HEK293 (cell line): ENCODE measurements at regions not wholly inside any gene's neighbourhood (a gene's known extent, or its start where the extent isn't known, plus 50 kb on each side); places are given as distances from the start of the nearest gene placed in this dataset.

Experiments used
- CTCF ChIA-PET: fragments of 350-600 bp; formaldehyde crosslinking; extraction: SDS; loops from one replicate; lab custom pipeline; 2021; ENCODE audit warnings: antibody characterized with exemption; lab: Yijun Ruan, JAX
- POLR2A ChIA-PET: fragments of 300-600 bp; formaldehyde crosslinking; extraction: SDS; loops from one replicate; lab custom pipeline; 2020; ENCODE audit warnings: antibody characterized with exemption, inconsistent platforms; lab: Yijun Ruan, JAX
- H3K27ac ChIP-seq: fragments of 200-500 bp; sonication (Bioruptor generic); 2 replicates; pipeline ENCODE4 v1.5.1; 2014; ENCODE audit warnings: low read depth, low read length, control low read depth, inconsistent platforms; ENCODE audit errors: extremely low read depth
- H3K36me3 ChIP-seq, 2 experiments: fragments of 200-500 bp in 1 of 2; sonication (Bioruptor generic) in 1 of 2; 1 replicate in 1 of 2; 2 replicates in 1 of 2; pipeline ENCODE4 v1.5.1; 2014 to 2017; ENCODE audit warnings: inconsistent platforms in 2 of 2, low read length in 2 of 2; ENCODE audit not compliant: control insufficient read depth in 2 of 2, insufficient read depth in 1 of 2
- H3K4me1 ChIP-seq: fragments of 200-500 bp; sonication (Bioruptor generic); 2 replicates; pipeline ENCODE4 v1.5.1; 2014; ENCODE audit warnings: mild to moderate bottlenecking, low read length, inconsistent platforms; ENCODE audit not compliant: control insufficient read depth, insufficient read depth
- H3K4me3 ChIP-seq: 2 replicates; pipeline ENCODE4 v1.5.1; 2011; ENCODE audit warnings: low read depth, mild to moderate bottlenecking, control low read depth, low read length, moderate library complexity
- H3K9me3 ChIP-seq: fragments of 200-500 bp; sonication (Bioruptor generic); 2 replicates; pipeline ENCODE4 v1.5.1; 2014; ENCODE audit warnings: low read depth, low read length, inconsistent platforms; ENCODE audit not compliant: control insufficient read depth, insufficient read depth
- ELK4 ChIP-seq: IDR thresholded peaks from 2 replicates; pipeline ENCODE4 v1.6.1; 2011; ENCODE audit warnings: mild to moderate bottlenecking, low read depth, low read length, borderline replicate concordance
- INSM2 ChIP-seq: fragments of 450-650 bp; formaldehyde crosslinking; IDR thresholded peaks from 2 replicates; pipeline ENCODE4 v1.5.1; 2016; ENCODE audit warnings: missing biosample characterization, missing genetic modification characterization
- SCRT1 ChIP-seq: fragments of 450-650 bp; formaldehyde crosslinking; IDR thresholded peaks from 2 replicates; pipeline ENCODE4 v1.5.1; 2016; ENCODE audit warnings: missing biosample characterization, missing genetic modification characterization, borderline replicate concordance
- WT1 ChIP-seq: fragments of 450-650 bp; formaldehyde crosslinking; IDR thresholded peaks from 2 replicates; pipeline ENCODE4 v1.5.1; 2016; ENCODE audit warnings: missing biosample characterization, missing genetic modification characterization
- ZBTB1 ChIP-seq: fragments of 450-650 bp; formaldehyde crosslinking; IDR thresholded peaks from 2 replicates; pipeline ENCODE4 v1.5.1; 2016; ENCODE audit warnings: missing biosample characterization, missing genetic modification characterization
- ZBTB21 ChIP-seq: fragments of 450-650 bp; formaldehyde crosslinking; IDR thresholded peaks from 2 replicates; pipeline ENCODE4 v1.5.1; 2017; ENCODE audit warnings: missing biosample characterization, missing genetic modification characterization
- ZEB2 ChIP-seq: fragments of 450-650 bp; formaldehyde crosslinking; IDR thresholded peaks from 2 replicates; pipeline ENCODE4 v1.5.1; 2016; ENCODE audit warnings: missing biosample characterization, missing genetic modification characterization
- ZNF174 ChIP-seq: fragments of 450-650 bp; formaldehyde crosslinking; IDR thresholded peaks from 2 replicates; pipeline ENCODE4 v1.5.0; 2017; ENCODE audit warnings: missing biosample characterization, mild to moderate bottlenecking, missing genetic modification characterization
- ZNF184 ChIP-seq: fragments of 450-650 bp; IDR thresholded peaks from 2 replicates; pipeline ENCODE4 v1.5.1; 2018; ENCODE audit warnings: missing biosample characterization, mild to moderate bottlenecking, missing genetic modification characterization
- ZNF202 ChIP-seq: fragments of 450-650 bp; formaldehyde crosslinking; IDR thresholded peaks from 2 replicates; pipeline ENCODE4 v1.5.1; 2016; ENCODE audit warnings: missing biosample characterization, missing genetic modification characterization, borderline replicate concordance
- ZNF274 ChIP-seq, 2 experiments: fragments of 200-500 bp in 1 of 2; fragments of 450-650 bp in 1 of 2; sonication (Bioruptor generic) in 1 of 2; formaldehyde crosslinking in 1 of 2; IDR thresholded peaks; 2 replicates each; pipeline versions ENCODE4 v1.5.1 to v1.6.1; 2014 to 2016; ENCODE audit warnings: borderline replicate concordance in 1 of 2, inconsistent platforms in 1 of 2, low read length in 1 of 2, missing biosample characterization in 1 of 2, missing genetic modification characterization in 1 of 2
- ZNF354C ChIP-seq: fragments of 450-650 bp; formaldehyde crosslinking; IDR thresholded peaks from 2 replicates; pipeline ENCODE4 v1.5.1; 2016; ENCODE audit warnings: missing biosample characterization, missing genetic modification characterization, low read depth, borderline replicate concordance
- ZNF37A ChIP-seq: fragments of 450-650 bp; IDR thresholded peaks from 2 replicates; pipeline ENCODE4 v1.5.1; 2018; ENCODE audit warnings: missing biosample characterization, missing genetic modification characterization
- ZNF514 ChIP-seq: fragments of 450-650 bp; formaldehyde crosslinking; IDR thresholded peaks from 2 replicates; pipeline ENCODE4 v1.5.1; 2016; ENCODE audit warnings: missing biosample characterization, missing genetic modification characterization
- ZNF521 ChIP-seq: fragments of 450-650 bp; formaldehyde crosslinking; IDR thresholded peaks from 2 replicates; pipeline ENCODE4 v1.5.1; 2017; ENCODE audit warnings: missing biosample characterization, mild to moderate bottlenecking, missing genetic modification characterization
- ZNF544 ChIP-seq: fragments of 450-650 bp; formaldehyde crosslinking; IDR thresholded peaks from 2 replicates; pipeline ENCODE4 v1.5.0; 2017; ENCODE audit warnings: missing biosample characterization, missing genetic modification characterization
- ZNF621 ChIP-seq: fragments of 450-650 bp; formaldehyde crosslinking; IDR thresholded peaks from 2 replicates; pipeline ENCODE4 v1.5.1; 2017; ENCODE audit warnings: missing biosample characterization, missing genetic modification characterization
- ZNF624 ChIP-seq: fragments of 450-650 bp; formaldehyde crosslinking; IDR thresholded peaks from 2 replicates; pipeline ENCODE4 v1.5.1; 2017; ENCODE audit warnings: missing biosample characterization, missing genetic modification characterization
- ZNF670 ChIP-seq: fragments of 450-650 bp; formaldehyde crosslinking; IDR thresholded peaks from 2 replicates; pipeline ENCODE4 v1.5.1; 2016; ENCODE audit warnings: missing biosample characterization, missing genetic modification characterization, low read depth
- ZNF707 ChIP-seq: fragments of 450-650 bp; formaldehyde crosslinking; IDR thresholded peaks from 2 replicates; pipeline ENCODE4 v1.5.1; 2016; ENCODE audit warnings: missing biosample characterization, missing genetic modification characterization
- ZNF76 ChIP-seq: fragments of 450-650 bp; formaldehyde crosslinking; IDR thresholded peaks from 2 replicates; pipeline ENCODE4; 2016; ENCODE audit warnings: low read depth, missing biosample characterization, missing genetic modification characterization, borderline replicate concordance
- ZNF830 ChIP-seq: fragments of 450-650 bp; IDR thresholded peaks from 2 replicates; pipeline ENCODE4 v1.5.0; 2018; ENCODE audit warnings: missing biosample characterization, missing genetic modification characterization, low read depth, mild to moderate bottlenecking, moderate library complexity
- TF ChIP-seq, protein P1 (sequence below): fragments of 450-650 bp; IDR thresholded peaks from 2 replicates; pipeline ENCODE4 v1.5.1; 2018; ENCODE audit warnings: missing biosample characterization, missing genetic modification characterization
- TF ChIP-seq, protein P2 (sequence below): fragments of 450-650 bp; formaldehyde crosslinking; IDR thresholded peaks from 2 replicates; pipeline ENCODE4 v1.5.1; 2016; ENCODE audit warnings: missing biosample characterization, missing genetic modification characterization, borderline replicate concordance
- TF ChIP-seq, protein P3 (sequence below): fragments of 450-650 bp; formaldehyde crosslinking; IDR thresholded peaks from 2 replicates; pipeline ENCODE4 v1.5.1; 2016; ENCODE audit warnings: missing biosample characterization, missing genetic modification characterization

- CTCF ChIA-PET: interaction anchor here (0.6 kb wide), 1 partner anchor 49 kb away, joined by 3 read pairs; no protein-coding TSS in a partner anchor
- Histone ChIP-seq H3K9me3 (no peaks in the 10 kb centered on the region), H3K27ac (no peak overlapping the region), H3K4me1 (no peaks in the 10 kb centered on the region), H3K36me3 (no peaks in the 10 kb centered on the region), H3K4me3 (no peak overlapping the region)
- POLR2A ChIA-PET: no interaction called here
- TF ChIP-seq ZNF830 (tag by site-specific recombination) (no peak), ZNF37A (no peak), ZNF707 (no peak), ZNF624 (tag by site-specific recombination) (no peak), ZNF202 (tag by site-specific recombination) (no peak), ZNF521 (tag by site-specific recombination) (no peak), ZNF354C (tag by site-specific recombination) (no peak), SCRT1 (tag by site-specific recombination) (no peak), ZNF670 (tag by site-specific recombination) (no peak), INSM2 (tag by site-specific recombination) (no peak), ZNF184 (tag by site-specific recombination) (no peak), ZNF621 (tag by site-specific recombination) (no peak), ZBTB1 (tag by site-specific recombination) (no peak)
Measured at GRCh38 chr9:115362640-115363039, 244.7 kb upstream of the TNC start.

GRCh38 chr9:115364991-115365390 lies 247.0 kb upstream of the TNC start:
- Histone ChIP-seq H3K9me3 (no peaks in the 10 kb centered on the region), H3K4me1 (no peaks in the 10 kb centered on the region), H3K27ac (no peak overlapping the region), H3K36me3 (no peaks in the 10 kb centered on the region), H3K4me3 (no peak overlapping the region)
- POLR2A ChIA-PET: no interaction called here
- CTCF ChIA-PET: interaction anchor here (0.6 to 1.0 kb wide), 4 partner anchors 22 to 39 kb away, joined by 3 to 6 read pairs (median 4); no protein-coding TSS in a partner anchor
- TF ChIP-seq ZNF174 (tag by site-specific recombination): no peak
- no peak for TF ChIP-seq ELK4
- TF ChIP-seq, protein P1, sequence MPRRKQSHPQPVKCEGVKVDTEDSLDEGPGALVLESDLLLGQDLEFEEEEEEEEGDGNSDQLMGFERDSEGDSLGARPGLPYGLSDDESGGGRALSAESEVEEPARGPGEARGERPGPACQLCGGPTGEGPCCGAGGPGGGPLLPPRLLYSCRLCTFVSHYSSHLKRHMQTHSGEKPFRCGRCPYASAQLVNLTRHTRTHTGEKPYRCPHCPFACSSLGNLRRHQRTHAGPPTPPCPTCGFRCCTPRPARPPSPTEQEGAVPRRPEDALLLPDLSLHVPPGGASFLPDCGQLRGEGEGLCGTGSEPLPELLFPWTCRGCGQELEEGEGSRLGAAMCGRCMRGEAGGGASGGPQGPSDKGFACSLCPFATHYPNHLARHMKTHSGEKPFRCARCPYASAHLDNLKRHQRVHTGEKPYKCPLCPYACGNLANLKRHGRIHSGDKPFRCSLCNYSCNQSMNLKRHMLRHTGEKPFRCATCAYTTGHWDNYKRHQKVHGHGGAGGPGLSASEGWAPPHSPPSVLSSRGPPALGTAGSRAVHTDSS (tag by site-specific recombination): no peak
- TF ChIP-seq ZNF624 (tag by site-specific recombination): no peak
- TF ChIP-seq, protein P2, sequence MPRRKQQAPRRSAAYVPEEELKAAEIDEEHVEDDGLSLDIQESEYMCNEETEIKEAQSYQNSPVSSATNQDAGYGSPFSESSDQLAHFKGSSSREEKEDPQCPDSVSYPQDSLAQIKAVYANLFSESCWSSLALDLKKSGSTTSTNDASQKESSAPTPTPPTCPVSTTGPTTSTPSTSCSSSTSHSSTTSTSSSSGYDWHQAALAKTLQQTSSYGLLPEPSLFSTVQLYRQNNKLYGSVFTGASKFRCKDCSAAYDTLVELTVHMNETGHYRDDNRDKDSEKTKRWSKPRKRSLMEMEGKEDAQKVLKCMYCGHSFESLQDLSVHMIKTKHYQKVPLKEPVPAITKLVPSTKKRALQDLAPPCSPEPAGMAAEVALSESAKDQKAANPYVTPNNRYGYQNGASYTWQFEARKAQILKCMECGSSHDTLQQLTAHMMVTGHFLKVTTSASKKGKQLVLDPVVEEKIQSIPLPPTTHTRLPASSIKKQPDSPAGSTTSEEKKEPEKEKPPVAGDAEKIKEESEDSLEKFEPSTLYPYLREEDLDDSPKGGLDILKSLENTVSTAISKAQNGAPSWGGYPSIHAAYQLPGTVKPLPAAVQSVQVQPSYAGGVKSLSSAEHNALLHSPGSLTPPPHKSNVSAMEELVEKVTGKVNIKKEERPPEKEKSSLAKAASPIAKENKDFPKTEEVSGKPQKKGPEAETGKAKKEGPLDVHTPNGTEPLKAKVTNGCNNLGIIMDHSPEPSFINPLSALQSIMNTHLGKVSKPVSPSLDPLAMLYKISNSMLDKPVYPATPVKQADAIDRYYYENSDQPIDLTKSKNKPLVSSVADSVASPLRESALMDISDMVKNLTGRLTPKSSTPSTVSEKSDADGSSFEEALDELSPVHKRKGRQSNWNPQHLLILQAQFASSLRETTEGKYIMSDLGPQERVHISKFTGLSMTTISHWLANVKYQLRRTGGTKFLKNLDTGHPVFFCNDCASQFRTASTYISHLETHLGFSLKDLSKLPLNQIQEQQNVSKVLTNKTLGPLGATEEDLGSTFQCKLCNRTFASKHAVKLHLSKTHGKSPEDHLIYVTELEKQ (tag by site-specific recombination): no peak
- no peak for TF ChIP-seq ZNF76 (tag by site-specific recombination)
- TF ChIP-seq ZEB2 (tag by site-specific recombination): no peak
- no peak for TF ChIP-seq ZNF514
- TF ChIP-seq ZNF544: no peak
- no peak for TF ChIP-seq ZBTB21
- no peak for TF ChIP-seq WT1 (tag by site-specific recombination)
- TF ChIP-seq, protein P3, sequence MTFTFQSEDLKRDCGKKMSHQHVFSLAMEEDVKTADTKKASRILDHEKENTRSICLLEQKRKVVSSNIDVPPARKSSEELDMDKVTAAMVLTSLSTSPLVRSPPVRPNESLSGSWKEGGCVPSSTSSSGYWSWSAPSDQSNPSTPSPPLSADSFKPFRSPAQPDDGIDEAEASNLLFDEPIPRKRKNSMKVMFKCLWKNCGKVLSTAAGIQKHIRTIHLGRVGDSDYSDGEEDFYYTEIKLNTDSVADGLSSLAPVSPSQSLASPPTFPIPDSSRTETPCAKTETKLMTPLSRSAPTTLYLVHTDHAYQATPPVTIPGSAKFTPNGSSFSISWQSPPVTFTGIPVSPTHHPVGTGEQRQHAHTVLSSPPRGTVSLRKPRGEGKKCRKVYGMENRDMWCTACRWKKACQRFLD (tag by site-specific recombination): no peak
- no peak for TF ChIP-seq ZNF37A
- no peak for TF ChIP-seq ZNF274 (IDR thresholded peaks at IDR 0.05; ENCODE audit: low read length)
- TF ChIP-seq ZNF274 (tag by site-specific recombination; IDR thresholded peaks at IDR 0.05; ENCODE audit: borderline replicate concordance): no peak
